HEK293 (cell line): ENCODE measurements at regions not wholly inside any gene's neighbourhood (a gene's known extent, or its start where the extent isn't known, plus 50 kb on each side); places are given as distances from the start of the nearest gene placed in this dataset.

Experiments
- CTCF ChIA-PET: fragments of 350-600 bp; formaldehyde crosslinking; extraction: SDS; loops from one replicate; lab custom pipeline; 2021; ENCODE audit warnings: antibody characterized with exemption; lab: Yijun Ruan, JAX
- POLR2A ChIA-PET: fragments of 300-600 bp; formaldehyde crosslinking; extraction: SDS; loops from one replicate; lab custom pipeline; 2020; ENCODE audit warnings: antibody characterized with exemption, inconsistent platforms; lab: Yijun Ruan, JAX
- H3K27ac ChIP-seq: fragments of 200-500 bp; sonication (Bioruptor generic); 2 replicates; pipeline ENCODE4 v1.5.1; 2014; ENCODE audit warnings: low read depth, low read length, control low read depth, inconsistent platforms; ENCODE audit errors: extremely low read depth
- H3K36me3 ChIP-seq, 2 experiments: fragments of 200-500 bp in 1 of 2; sonication (Bioruptor generic) in 1 of 2; 1 replicate in 1 of 2; 2 replicates in 1 of 2; pipeline ENCODE4 v1.5.1; 2014 to 2017; ENCODE audit warnings: inconsistent platforms in 2 of 2, low read length in 2 of 2; ENCODE audit not compliant: control insufficient read depth in 2 of 2, insufficient read depth in 1 of 2
- H3K4me1 ChIP-seq: fragments of 200-500 bp; sonication (Bioruptor generic); 2 replicates; pipeline ENCODE4 v1.5.1; 2014; ENCODE audit warnings: mild to moderate bottlenecking, low read length, inconsistent platforms; ENCODE audit not compliant: control insufficient read depth, insufficient read depth
- H3K4me3 ChIP-seq: 2 replicates; pipeline ENCODE4 v1.5.1; 2011; ENCODE audit warnings: low read depth, mild to moderate bottlenecking, control low read depth, low read length, moderate library complexity
- H3K9me3 ChIP-seq: fragments of 200-500 bp; sonication (Bioruptor generic); 2 replicates; pipeline ENCODE4 v1.5.1; 2014; ENCODE audit warnings: low read depth, low read length, inconsistent platforms; ENCODE audit not compliant: control insufficient read depth, insufficient read depth
- PRDM10 ChIP-seq: fragments of 450-650 bp; formaldehyde crosslinking; IDR thresholded peaks from 2 replicates; pipeline ENCODE4 v1.5.1; 2016; ENCODE audit warnings: missing biosample characterization, missing genetic modification characterization
- REST ChIP-seq: fragments of 450-650 bp; formaldehyde crosslinking; IDR thresholded peaks from 2 replicates; pipeline ENCODE4 v1.5.1; 2016; ENCODE audit warnings: missing biosample characterization, missing genetic modification characterization
- SETDB1 ChIP-seq: IDR thresholded peaks from one replicate; pipeline ENCODE4 v1.6.1; 2017; ENCODE audit warnings: mild to moderate bottlenecking, low read length, moderate library complexity, mixed read lengths; ENCODE audit not compliant: insufficient read length
- SP7 ChIP-seq: fragments of 450-650 bp; formaldehyde crosslinking; IDR thresholded peaks from 2 replicates; pipeline ENCODE4 v1.5.1; 2016; ENCODE audit warnings: missing biosample characterization, missing genetic modification characterization
- YY2 ChIP-seq: fragments of 450-650 bp; formaldehyde crosslinking; IDR thresholded peaks from 2 replicates; pipeline ENCODE4 v1.5.1; 2016; ENCODE audit warnings: missing biosample characterization, missing genetic modification characterization
- ZBTB49 ChIP-seq: fragments of 450-650 bp; formaldehyde crosslinking; IDR thresholded peaks from 2 replicates; pipeline ENCODE4 v1.5.1; 2016; ENCODE audit warnings: missing biosample characterization, missing genetic modification characterization, low read depth
- ZBTB6 ChIP-seq: fragments of 450-650 bp; formaldehyde crosslinking; IDR thresholded peaks from 2 replicates; pipeline ENCODE4 v1.5.1; 2017; ENCODE audit warnings: missing biosample characterization, missing genetic modification characterization
- ZNF138 ChIP-seq: fragments of 450-650 bp; formaldehyde crosslinking; IDR thresholded peaks from 2 replicates; pipeline ENCODE4 v1.5.1; 2016; ENCODE audit warnings: missing biosample characterization, missing genetic modification characterization, borderline replicate concordance
- ZNF19 ChIP-seq: fragments of 450-650 bp; formaldehyde crosslinking; IDR thresholded peaks from 2 replicates; pipeline ENCODE4; 2016; ENCODE audit warnings: missing biosample characterization, missing genetic modification characterization, low read depth
- ZNF211 ChIP-seq: fragments of 450-650 bp; formaldehyde crosslinking; IDR thresholded peaks from 2 replicates; pipeline ENCODE4 v1.5.1; 2016; ENCODE audit warnings: low read depth, missing biosample characterization, missing genetic modification characterization
- ZNF362 ChIP-seq: fragments of 450-650 bp; formaldehyde crosslinking; IDR thresholded peaks from 2 replicates; pipeline ENCODE4 v1.5.1; 2016; ENCODE audit warnings: missing biosample characterization, missing genetic modification characterization
- ZNF585B ChIP-seq: fragments of 450-650 bp; formaldehyde crosslinking; IDR thresholded peaks from 2 replicates; pipeline ENCODE4 v1.5.1; 2016; ENCODE audit warnings: missing biosample characterization, missing genetic modification characterization
- ZNF621 ChIP-seq: fragments of 450-650 bp; formaldehyde crosslinking; IDR thresholded peaks from 2 replicates; pipeline ENCODE4 v1.5.1; 2017; ENCODE audit warnings: missing biosample characterization, missing genetic modification characterization
- ZNF645 ChIP-seq: fragments of 450-650 bp; formaldehyde crosslinking; IDR thresholded peaks from 2 replicates; pipeline ENCODE4; 2016; ENCODE audit warnings: missing biosample characterization, missing genetic modification characterization
- ZNF677 ChIP-seq: fragments of 450-650 bp; IDR thresholded peaks from 2 replicates; pipeline ENCODE4 v1.5.0; 2018; ENCODE audit warnings: missing biosample characterization, mild to moderate bottlenecking, missing genetic modification characterization, moderate library complexity
- ZNF830 ChIP-seq: fragments of 450-650 bp; IDR thresholded peaks from 2 replicates; pipeline ENCODE4 v1.5.0; 2018; ENCODE audit warnings: missing biosample characterization, missing genetic modification characterization, low read depth, mild to moderate bottlenecking, moderate library complexity

- TF ChIP-seq ZNF138 = no peak
- TF ChIP-seq ZNF585B (tag by site-specific recombination) = no peak
- TF ChIP-seq REST = no peak
Measured at GRCh38 chr4:34182306-34182705, 2062.0 kb downstream of the ARAP2 start (continued).

- no peaks in the 10 kb centered on the region for H3K36me3 ChIP-seq
- no peaks in the 10 kb centered on the region for H3K4me1 ChIP-seq
- ChIA-PET POLR2A (no interaction called here), CTCF (interaction anchor here (0.5 kb wide), 1 partner anchor 10 kb away, joined by 4 read pairs; no protein-coding TSS in a partner anchor)
- no peak overlapping the region for H3K27ac ChIP-seq
- TF ChIP-seq ZNF19 (tag by site-specific recombination) (no peak), SP7 (tag by site-specific recombination) (no peak), ZBTB6 (no peak), ZNF362 (tag by site-specific recombination) (no peak), ZNF677 (tag by site-specific recombination) (no peak), SETDB1 (no peak), ZNF211 (no peak), PRDM10 (no peak), ZBTB49 (tag by site-specific recombination) (no peak), ZNF645 (tag by site-specific recombination) (no peak), ZNF830 (no peak), YY2 (tag by site-specific recombination) (no peak), ZNF621 (tag by site-specific recombination) (no peak)
- no peaks in the 10 kb centered on the region for H3K9me3 ChIP-seq
- no peak overlapping the region for H3K4me3 ChIP-seq
Measured at GRCh38 chr4:34183926-34184325, 2060.4 kb downstream of the ARAP2 start.
